Suprapubic skin (tissue), 3 donors: ENCODE measurements at regions not wholly inside any gene's neighbourhood (a gene's known extent, or its start where the extent isn't known, plus 50 kb on each side); places are given as distances from the start of the nearest gene placed in this dataset.

Source experiments
- POLR2A ChIP-seq, 2 donors: fragments of 450-650 bp; IDR thresholded peaks; one replicate each; pipeline ENCODE4 v1.6.1; 2017; ENCODE audit warnings: antibody characterized with exemption in 2 of 2, mild to moderate bottlenecking in 2 of 2, moderate library complexity in 2 of 2
- TF ChIP-seq, protein P1 (sequence below), 2 donors: fragments of 200-600 bp in 1 of 2; fragments of 450-650 bp in 1 of 2; sonication (generic) in 1 of 2; IDR thresholded peaks; one replicate each; pipeline ENCODE4 v1.5.1; 2016 to 2019; ENCODE audit warnings: antibody characterized with exemption in 2 of 2, mild to moderate bottlenecking in 1 of 2, moderate library complexity in 1 of 2

DNA sequence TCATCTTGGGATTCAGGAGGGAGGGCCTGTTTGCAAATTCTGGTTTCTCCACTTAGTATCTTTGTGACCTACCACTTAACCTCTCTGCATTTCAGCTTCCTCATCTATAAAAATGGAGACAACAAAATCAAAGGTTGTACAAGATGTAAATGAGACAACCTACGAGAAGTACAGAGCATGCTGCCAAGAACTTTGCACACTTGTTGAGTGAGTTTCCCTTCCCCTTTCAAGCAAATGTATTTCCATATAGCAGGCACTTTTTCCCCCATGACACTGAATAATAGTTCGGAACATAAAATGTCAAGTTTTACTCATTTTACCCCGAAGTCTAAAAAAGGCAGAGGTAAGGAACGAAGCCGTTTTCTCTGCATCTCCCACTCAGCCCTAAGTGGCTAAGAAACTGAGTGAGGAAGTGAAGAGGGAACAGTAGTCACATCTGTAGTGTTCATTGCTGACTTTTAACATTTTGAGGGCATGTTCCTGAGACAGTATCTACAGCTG is 159.0 kb downstream of the TLE1 start:
- no peak for TF ChIP-seq POLR2A (IDR thresholded peaks at IDR 0.05)
- TF ChIP-seq, protein P1, sequence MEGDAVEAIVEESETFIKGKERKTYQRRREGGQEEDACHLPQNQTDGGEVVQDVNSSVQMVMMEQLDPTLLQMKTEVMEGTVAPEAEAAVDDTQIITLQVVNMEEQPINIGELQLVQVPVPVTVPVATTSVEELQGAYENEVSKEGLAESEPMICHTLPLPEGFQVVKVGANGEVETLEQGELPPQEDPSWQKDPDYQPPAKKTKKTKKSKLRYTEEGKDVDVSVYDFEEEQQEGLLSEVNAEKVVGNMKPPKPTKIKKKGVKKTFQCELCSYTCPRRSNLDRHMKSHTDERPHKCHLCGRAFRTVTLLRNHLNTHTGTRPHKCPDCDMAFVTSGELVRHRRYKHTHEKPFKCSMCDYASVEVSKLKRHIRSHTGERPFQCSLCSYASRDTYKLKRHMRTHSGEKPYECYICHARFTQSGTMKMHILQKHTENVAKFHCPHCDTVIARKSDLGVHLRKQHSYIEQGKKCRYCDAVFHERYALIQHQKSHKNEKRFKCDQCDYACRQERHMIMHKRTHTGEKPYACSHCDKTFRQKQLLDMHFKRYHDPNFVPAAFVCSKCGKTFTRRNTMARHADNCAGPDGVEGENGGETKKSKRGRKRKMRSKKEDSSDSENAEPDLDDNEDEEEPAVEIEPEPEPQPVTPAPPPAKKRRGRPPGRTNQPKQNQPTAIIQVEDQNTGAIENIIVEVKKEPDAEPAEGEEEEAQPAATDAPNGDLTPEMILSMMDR (IDR thresholded peaks at IDR 0.05), result no peak
